Femur (tissue), 1 donor: ENCODE measurements at regions not wholly inside any gene's neighbourhood (a gene's known extent, or its start where the extent isn't known, plus 50 kb on each side); places are given as distances from the start of the nearest gene placed in this dataset.

Experiments
- DNase-seq: peaks from one replicate; pipeline ENCODE4 v3.0.0-alpha.2; 2017

- DNase-seq, result no peak
Measured at GRCh38 chr4:23238848-23239247, 546.1 kb downstream of the GBA3 start.

GRCh38 chr4:23237771-23238170, 545.0 kb downstream of the GBA3 start:
- DNase-seq, result peak; percentile 22

- DNase-seq, result no peak
Measured at GRCh38 chr4:23235628-23236390, 543.1 kb downstream of the GBA3 start.

- no peak for DNase-seq
Measured at GRCh38 chr4:23234716-23235115, 542.0 kb downstream of the GBA3 start.

- no peak for DNase-seq
Measured at GRCh38 chr4:23234018-23234417, 541.3 kb downstream of the GBA3 start.

- no peak for DNase-seq
Measured at GRCh38 chr4:23233596-23233995, 540.9 kb downstream of the GBA3 start.

- DNase-seq, result no peak
Measured at GRCh38 chr4:23232987-23233386, 540.2 kb downstream of the GBA3 start.

- no peak for DNase-seq
Measured at GRCh38 chr4:23225564-23225963, 532.8 kb downstream of the GBA3 start.

- DNase-seq, result no peak
Measured at GRCh38 chr4:23224684-23225420, 532.1 kb downstream of the GBA3 start.

- no peak for DNase-seq
Measured at GRCh38 chr4:23220911-23221310, 528.2 kb downstream of the GBA3 start.

GRCh38 chr4:23219779-23220408, 527.2 kb downstream of the GBA3 start:
- DNase-seq, result no peak

GRCh38 chr4:23213198-23213597, 520.5 kb downstream of the GBA3 start:
- DNase-seq, result no peak

GRCh38 chr4:23212558-23212957, 519.8 kb downstream of the GBA3 start:
- no peak for DNase-seq

GRCh38 chr4:23207059-23207458, 514.3 kb downstream of the GBA3 start:
- DNase-seq, result no peak

GRCh38 chr4:23202712-23203247, 510.0 kb downstream of the GBA3 start:
- DNase-seq, result no peak

GRCh38 chr4:23194751-23195150, 502.0 kb downstream of the GBA3 start:
- DNase-seq, result no peak

- no peak for DNase-seq
Measured at GRCh38 chr4:23174179-23174578, 481.4 kb downstream of the GBA3 start.

- no peak for DNase-seq
Measured at GRCh38 chr4:23171976-23172375, 479.2 kb downstream of the GBA3 start.

- no peak for DNase-seq
Measured at GRCh38 chr4:23169608-23170311, 477.0 kb downstream of the GBA3 start.

- no peak for DNase-seq
Measured at GRCh38 chr4:23166919-23167318, 474.2 kb downstream of the GBA3 start.

- no peak for DNase-seq
Measured at GRCh38 chr4:23166407-23166806, 473.7 kb downstream of the GBA3 start.

GRCh38 chr4:23165669-23166068, 472.9 kb downstream of the GBA3 start:
- no peak for DNase-seq
